IMR-90 (cell line): ENCODE measurements at regions not wholly inside any gene's neighbourhood (a gene's known extent, or its start where the extent isn't known, plus 50 kb on each side); places are given as distances from the start of the nearest gene placed in this dataset.

ENCODE experiments used
- BHLHE40 ChIP-seq: fragments of 150-350 bp; IDR thresholded peaks from 2 replicates; pipeline ENCODE4 v1.6.1; 2016; ENCODE audit warnings: mild to moderate bottlenecking, low read depth, low read length
- CEBPB ChIP-seq: IDR thresholded peaks from 2 replicates; pipeline ENCODE4 v1.6.1; 2012; ENCODE audit warnings: low read depth, low read length, improper control_type of control experiment
- CHD1 ChIP-seq: IDR thresholded peaks from 2 replicates; pipeline ENCODE4 v1.6.1; 2012; ENCODE audit warnings: low read depth, low read length, improper control_type of control experiment
- CTCF ChIP-seq: conservative IDR thresholded peaks from 2 replicates; pipeline ENCODE4 v1.5.1; 2012; ENCODE audit warnings: mild to moderate bottlenecking, low read depth, low read length, improper control_type of control experiment
- ELK1 ChIP-seq: fragments of 150-350 bp; IDR thresholded peaks from 2 replicates; pipeline ENCODE4 v1.6.1; 2016; ENCODE audit warnings: low read depth, mild to moderate bottlenecking, low read length, moderate library complexity, borderline replicate concordance
- FOS ChIP-seq: fragments of 150-350 bp; IDR thresholded peaks from 2 replicates; pipeline ENCODE4 v1.6.1; 2016; ENCODE audit warnings: low read depth, low read length
- MAFK ChIP-seq: IDR thresholded peaks from 2 replicates; pipeline ENCODE4 v1.6.1; 2012; ENCODE audit warnings: low read depth, low read length, improper control_type of control experiment
- MAZ ChIP-seq: IDR thresholded peaks from 2 replicates; pipeline ENCODE4 v1.6.1; 2012; ENCODE audit warnings: low read depth, mild to moderate bottlenecking, low read length, improper control_type of control experiment, moderate library complexity, borderline replicate concordance
- POLR2A ChIP-seq: IDR thresholded peaks from 2 replicates; pipeline ENCODE4 v1.6.1; 2012; ENCODE audit warnings: mild to moderate bottlenecking, low read depth, low read length
- RAD21 ChIP-seq: IDR thresholded peaks from 2 replicates; pipeline ENCODE4 v1.6.1; 2012; ENCODE audit warnings: low read length, improper control_type of control experiment
- RCOR1 ChIP-seq: IDR thresholded peaks from 2 replicates; pipeline ENCODE4 v1.6.1; 2012; ENCODE audit warnings: mild to moderate bottlenecking, low read length, improper control_type of control experiment; ENCODE audit not compliant: insufficient replicate concordance
- RFX5 ChIP-seq: IDR thresholded peaks from 2 replicates; pipeline ENCODE4 v1.8.0; 2012; ENCODE audit warnings: low read depth, mild to moderate bottlenecking, low read length, moderate library complexity
- USF2 ChIP-seq: fragments of 150-350 bp; IDR thresholded peaks from 2 replicates; pipeline ENCODE4 v1.6.1; 2017; ENCODE audit warnings: mild to moderate bottlenecking, antibody characterized with exemption, low read length, low read depth

- TF ChIP-seq CEBPB (no peak), RFX5 (no peak), FOS (no peak), CTCF (no peak), POLR2A (no peak), MAFK (no peak), BHLHE40 (no peak), RAD21 (no peak), ELK1 (no peak), RCOR1 (no peak), USF2 (no peak), CHD1 (no peak), MAZ (no peak)
Measured at GRCh38 chr5:133824661-133825254, 143.7 kb downstream of the C5orf15 start.
